RWPE1 (cell line): ENCODE measurements at regions not wholly inside any gene's neighbourhood (a gene's known extent, or its start where the extent isn't known, plus 50 kb on each side); places are given as distances from the start of the nearest gene placed in this dataset.
"Not testable (repeated sequence)": the region's sequence is repeated elsewhere in the genome, so short reads cannot be mapped to it uniquely, and the experiment has no call there.

ENCODE experiments used
- CTCF ChIA-PET: fragments of 350-600 bp; sonication (Branson Sonifier 250); formaldehyde crosslinking; extraction: SDS; loops from one replicate; lab custom pipeline; 2021; lab: Yijun Ruan, JAX
- POLR2A ChIA-PET: fragments of 400-600 bp; formaldehyde crosslinking; extraction: SDS; loops from one replicate; lab custom pipeline; 2020; ENCODE audit warnings: antibody characterized with exemption; ENCODE audit not compliant: low non-redundant PET; lab: Yijun Ruan, JAX
- DNase-seq: peaks from one replicate; pipeline ENCODE4 v3.0.0; 2012; ENCODE audit warnings: low spot score
- H3K27ac ChIP-seq: fragments of 450-650 bp; 2 replicates; pipeline ENCODE4 v1.5.1; 2017
- TF ChIP-seq, protein P1 (sequence below): fragments of 450-650 bp; conservative IDR thresholded peaks from 2 replicates; pipeline ENCODE4 v1.5.1; 2017; ENCODE audit warnings: low read depth, mild to moderate bottlenecking

DNA sequence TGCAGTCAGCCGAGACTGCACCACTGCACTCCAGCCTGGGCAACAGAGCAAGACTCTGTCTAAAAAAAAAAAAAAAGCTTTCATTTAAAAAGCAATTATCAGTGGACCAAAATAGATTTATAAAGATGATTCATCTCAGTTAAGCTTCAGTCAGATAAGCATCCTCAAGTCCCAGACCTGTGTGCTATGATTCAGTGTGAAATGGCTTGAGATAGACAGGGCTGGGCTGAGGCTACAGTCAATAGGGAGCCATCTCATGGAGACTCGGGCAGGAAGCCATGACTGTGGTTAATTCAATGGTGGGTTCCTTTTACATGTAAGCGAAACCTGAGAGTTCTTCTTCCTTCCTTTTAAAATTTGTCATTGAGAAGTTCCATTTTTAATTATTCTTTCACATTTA is 276.0 kb downstream of the TFAP2A start:
- CTCF ChIA-PET: no interaction called here
- no peak overlapping the region for H3K27ac ChIP-seq
- DNase-seq: peak; percentile 40
- POLR2A ChIA-PET: interaction anchor here (0.7 kb wide), 1 partner anchor 276 kb away, joined by 5 read pairs; the partner anchor contains the start of gene TFAP2A
- TF ChIP-seq, protein P1, sequence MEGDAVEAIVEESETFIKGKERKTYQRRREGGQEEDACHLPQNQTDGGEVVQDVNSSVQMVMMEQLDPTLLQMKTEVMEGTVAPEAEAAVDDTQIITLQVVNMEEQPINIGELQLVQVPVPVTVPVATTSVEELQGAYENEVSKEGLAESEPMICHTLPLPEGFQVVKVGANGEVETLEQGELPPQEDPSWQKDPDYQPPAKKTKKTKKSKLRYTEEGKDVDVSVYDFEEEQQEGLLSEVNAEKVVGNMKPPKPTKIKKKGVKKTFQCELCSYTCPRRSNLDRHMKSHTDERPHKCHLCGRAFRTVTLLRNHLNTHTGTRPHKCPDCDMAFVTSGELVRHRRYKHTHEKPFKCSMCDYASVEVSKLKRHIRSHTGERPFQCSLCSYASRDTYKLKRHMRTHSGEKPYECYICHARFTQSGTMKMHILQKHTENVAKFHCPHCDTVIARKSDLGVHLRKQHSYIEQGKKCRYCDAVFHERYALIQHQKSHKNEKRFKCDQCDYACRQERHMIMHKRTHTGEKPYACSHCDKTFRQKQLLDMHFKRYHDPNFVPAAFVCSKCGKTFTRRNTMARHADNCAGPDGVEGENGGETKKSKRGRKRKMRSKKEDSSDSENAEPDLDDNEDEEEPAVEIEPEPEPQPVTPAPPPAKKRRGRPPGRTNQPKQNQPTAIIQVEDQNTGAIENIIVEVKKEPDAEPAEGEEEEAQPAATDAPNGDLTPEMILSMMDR: no peak

DNA sequence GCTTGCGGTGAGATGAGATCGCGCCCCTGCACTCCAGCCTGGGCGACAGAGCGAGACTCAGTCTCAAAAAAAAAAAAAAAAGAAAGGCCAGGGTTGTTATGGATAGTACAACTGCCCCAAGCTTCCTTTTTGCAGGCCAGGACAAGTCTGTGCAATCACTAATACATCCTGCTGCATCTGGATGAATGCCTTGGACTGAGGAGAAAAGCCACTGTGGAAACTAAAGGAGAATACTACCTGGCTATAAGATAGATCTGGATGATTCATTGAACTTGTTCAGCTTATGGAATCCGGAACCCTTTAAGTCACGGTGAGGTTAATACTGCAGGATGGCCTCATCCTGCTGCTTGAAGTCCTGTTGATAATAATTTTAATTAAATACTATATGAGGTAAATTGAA is 278.2 kb downstream of the TFAP2A start:
- CTCF ChIA-PET: no interaction called here
- DNase-seq: peak; percentile 81
- POLR2A ChIA-PET: interaction anchor here (0.7 kb wide), 1 partner anchor 198 kb away, joined by 4 read pairs; no protein-coding TSS in a partner anchor
- TF ChIP-seq, protein P1: no peak
- peak overlapping the region; percentile 72 for H3K27ac ChIP-seq

DNA sequence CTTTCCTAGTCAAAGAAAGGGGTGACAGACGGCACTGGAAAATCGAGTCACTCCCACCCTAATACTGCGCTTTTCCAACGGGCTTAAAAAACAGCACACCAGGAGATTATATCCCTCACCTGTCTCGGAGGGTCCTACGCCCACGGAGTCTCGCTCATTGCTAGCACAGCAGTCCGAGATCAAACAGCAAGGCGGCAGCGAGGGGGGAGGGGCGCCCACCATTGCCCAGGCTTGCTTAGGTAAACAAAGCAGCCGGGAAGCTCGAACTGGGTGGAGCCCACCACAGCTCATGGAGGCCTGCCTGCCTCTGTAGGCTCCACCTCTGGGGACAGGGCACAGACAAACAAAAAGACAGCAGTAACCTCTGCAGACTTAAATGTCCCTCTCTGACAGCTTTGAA is 280.7 kb downstream of the TFAP2A start:
- DNase-seq, POLR2A ChIA-PET, CTCF ChIA-PET, H3K27ac ChIP-seq: not testable (repeated sequence)

DNA sequence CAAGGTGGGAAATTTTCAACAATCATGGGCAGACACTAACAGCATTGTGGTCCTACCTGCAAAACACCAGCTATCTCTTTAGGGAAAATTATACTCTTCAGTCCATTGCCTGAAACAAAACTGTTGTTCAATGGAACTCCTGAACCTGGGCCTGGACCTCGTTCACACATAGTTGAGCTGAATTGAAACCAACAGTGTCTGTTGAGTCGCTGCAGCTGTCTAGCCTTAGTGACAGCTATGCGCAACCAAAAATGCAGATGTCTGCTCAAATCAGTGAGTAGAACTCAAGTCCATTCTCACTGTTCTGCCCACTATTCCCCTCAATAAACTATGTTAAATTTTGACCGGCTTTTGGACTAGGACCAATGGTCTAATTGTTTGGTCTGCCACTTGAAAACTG is 286.2 kb downstream of the TFAP2A start:
- CTCF ChIA-PET: no interaction called here
- H3K27ac ChIP-seq: no peak overlapping the region
- POLR2A ChIA-PET: no interaction called here
- no peak for DNase-seq
- TF ChIP-seq, protein P1: no peak

DNA sequence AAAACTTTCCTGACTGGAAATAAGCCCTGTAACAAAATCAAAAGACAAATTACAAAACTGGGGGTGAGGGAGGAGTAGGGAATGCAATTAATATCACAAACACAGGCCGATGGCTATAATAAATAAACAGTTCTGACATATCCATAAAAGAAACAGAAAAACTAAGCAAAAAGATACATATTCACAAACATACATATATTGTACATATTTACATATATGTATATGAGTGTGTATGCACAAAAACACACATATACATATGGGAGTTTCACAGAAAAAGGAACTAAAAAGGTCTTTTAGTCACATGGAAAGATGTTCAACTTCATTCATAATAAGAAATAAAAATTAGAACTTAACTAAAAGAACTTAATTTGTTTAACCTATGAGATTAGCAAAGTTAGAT is 292.7 kb downstream of the TFAP2A start:
- POLR2A ChIA-PET: no interaction called here
- DNase-seq: no peak
- H3K27ac ChIP-seq: no peak overlapping the region
- CTCF ChIA-PET: interaction anchor here (0.7 to 1.0 kb wide), 3 partner anchors 285 to 539 kb away, joined by 3 to 4 read pairs (median 4); no protein-coding TSS in a partner anchor
- TF ChIP-seq, protein P1: no peak

DNA sequence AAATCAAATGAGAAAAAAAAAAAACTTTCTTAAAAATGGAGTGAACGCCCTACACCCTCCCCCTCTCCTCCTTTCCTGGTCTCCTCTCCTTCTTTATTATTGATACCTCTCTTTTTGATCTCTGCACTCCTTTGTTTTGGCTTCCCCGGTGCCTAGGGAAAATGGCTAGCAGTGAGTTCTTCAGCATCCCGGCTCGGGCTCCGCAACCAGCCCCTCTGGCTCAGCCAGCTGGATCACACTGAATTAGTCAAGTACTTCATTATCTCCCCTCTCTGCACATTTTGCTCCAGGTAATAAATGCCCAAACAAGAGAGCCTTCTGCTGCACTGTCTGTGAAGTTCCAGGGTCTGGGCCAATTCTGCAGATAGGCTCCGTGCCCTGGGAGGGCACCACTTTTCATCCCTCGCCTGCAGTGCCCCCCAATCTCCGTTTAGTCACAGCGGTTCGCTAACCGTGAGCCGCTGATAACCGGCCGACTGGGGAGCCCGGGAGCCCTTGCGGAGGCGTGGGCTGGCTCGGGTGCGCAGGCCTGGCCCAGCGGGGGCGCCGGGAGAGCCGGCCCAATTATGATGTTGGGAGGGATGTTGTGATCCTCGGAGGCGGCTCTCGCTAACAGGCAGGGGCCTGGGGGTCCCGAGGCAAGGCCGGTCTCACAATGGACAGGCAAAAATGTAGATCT is 301.9 kb downstream of the TFAP2A start:
- H3K27ac ChIP-seq: no peak overlapping the region
- ChIA-PET CTCF (interaction anchor here (0.7 kb wide), 1 partner anchor 50 kb away, joined by 8 read pairs; no protein-coding TSS in a partner anchor), POLR2A (no interaction called here)
- TF ChIP-seq, protein P1: no peak
- no peak for DNase-seq

DNA sequence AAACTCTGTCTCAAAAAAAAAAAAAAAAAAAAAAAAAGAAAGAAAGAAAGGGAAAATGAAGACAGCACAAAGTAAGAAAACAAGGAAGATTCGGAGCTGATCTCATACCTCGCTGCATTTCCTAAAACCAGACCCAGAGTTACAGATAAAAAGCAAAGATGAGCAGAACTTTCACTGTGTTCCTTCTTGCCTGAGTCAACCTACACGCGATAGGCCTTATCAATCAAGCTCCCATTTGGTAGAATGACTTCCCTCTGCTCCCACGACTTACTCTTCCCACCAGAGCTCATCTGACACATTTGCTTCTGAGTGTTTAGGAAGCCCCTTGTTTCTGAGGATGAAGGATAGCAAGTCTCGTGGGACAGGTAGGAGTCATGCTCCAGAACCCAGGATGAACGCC is 302.9 kb downstream of the TFAP2A start:
- TF ChIP-seq, protein P1: no peak
- ChIA-PET CTCF (no interaction called here), POLR2A (no interaction called here)
- no peak for DNase-seq
- no peak overlapping the region for H3K27ac ChIP-seq
